ENCODE measurements at regions not wholly inside any gene's neighbourhood (a gene's known extent, or its start where the extent isn't known, plus 50 kb on each side); places are given as distances from the start of the nearest gene placed in this dataset.

- no peak for TF ChIP-seq CTCF (IDR thresholded peaks at IDR 0.05; ENCODE audit: low read depth, low read length, poor library complexity, severe bottlenecking)
- TF ChIP-seq EZH2phosphoT487 (IDR thresholded peaks at IDR 0.05; ENCODE audit: borderline replicate concordance, low read length), result no peak
These were observed 173.0 kb upstream of the TARS1 start for GRCh38 chr5:33267801-33268200.

Data from DOHH2 (cell line).